Muscle layer of colon (tissue), 2 donors: ENCODE measurements at regions not wholly inside any gene's neighbourhood (a gene's known extent, or its start where the extent isn't known, plus 50 kb on each side); places are given as distances from the start of the nearest gene placed in this dataset.
"Not testable (repeated sequence)": the region's sequence is repeated elsewhere in the genome, so short reads cannot be mapped to it uniquely, and the experiment has no call there.

ENCODE experiments used
- H3K27ac ChIP-seq: one replicate; pipeline ENCODE4 v1.7.0; 2013; ENCODE audit warnings: low read depth, mild to moderate bottlenecking, low read length, moderate library complexity
- H3K27me3 ChIP-seq, 2 donors: one replicate each; pipeline ENCODE4 v1.7.0; 2013; ENCODE audit warnings: low read length in 2 of 2, mild to moderate bottlenecking in 2 of 2; ENCODE audit not compliant: insufficient read depth in 2 of 2, control insufficient read depth in 1 of 2
- H3K36me3 ChIP-seq: one replicate; pipeline ENCODE4 v1.7.0; 2013; ENCODE audit warnings: mild to moderate bottlenecking, low read length; ENCODE audit not compliant: insufficient read depth
- H3K4me1 ChIP-seq: one replicate; pipeline ENCODE4 v1.7.0; 2013; ENCODE audit warnings: mild to moderate bottlenecking, low read length; ENCODE audit not compliant: insufficient read depth
- H3K4me3 ChIP-seq, 2 donors: one replicate each; pipeline ENCODE4 v1.7.0; 2013; ENCODE audit warnings: low read length in 2 of 2, low read depth in 1 of 2, mild to moderate bottlenecking in 1 of 2, moderate library complexity in 1 of 2
- H3K9ac ChIP-seq: one replicate; pipeline ENCODE4 v1.7.0; 2013; ENCODE audit warnings: low read length
- H3K9me3 ChIP-seq: one replicate; pipeline ENCODE4 v1.7.0; 2013; ENCODE audit warnings: mild to moderate bottlenecking, low read length
- donor health status: abdominal sarcoma.
- donor health status: Adenocarcinoma of cecum.

DNA sequence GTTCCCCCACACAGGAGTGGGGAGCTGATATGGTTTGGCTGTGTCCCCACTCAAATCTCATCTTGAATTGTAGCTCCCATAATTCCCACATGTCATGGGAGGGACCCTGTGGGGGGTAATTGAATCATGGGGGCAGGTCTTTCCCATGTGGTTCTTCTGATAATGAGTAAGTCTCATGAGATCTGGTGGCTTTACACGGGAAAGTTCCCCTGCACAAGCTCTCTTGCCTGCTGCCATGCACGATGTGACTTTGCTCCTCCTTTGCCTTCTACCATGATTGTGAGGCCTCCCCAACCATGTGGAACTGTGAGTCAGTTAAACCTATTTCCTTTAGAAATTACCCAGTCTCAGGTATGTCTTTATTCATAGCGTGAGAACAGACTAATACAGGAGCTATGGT lies 347.0 kb upstream of the CDH5 start:
- H3K9ac ChIP-seq, H3K27me3 ChIP-seq, H3K27ac ChIP-seq, H3K4me3 ChIP-seq, H3K9me3 ChIP-seq, H3K36me3 ChIP-seq, H3K4me1 ChIP-seq: not testable (repeated sequence)

GRCh38 chr16:66014221-66014620 lies 352.3 kb upstream of the CDH5 start:
- Histone ChIP-seq H3K9me3 (no peaks in the 10 kb centered on the region), H3K4me3 (no peak overlapping the region), H3K4me1 (no peaks in the 10 kb centered on the region), H3K27me3 (no peaks in the 10 kb centered on the region), H3K36me3 (no peaks in the 10 kb centered on the region), H3K27ac (no peak overlapping the region), H3K9ac (no peak overlapping the region)

GRCh38 chr16:66013486-66013885 lies 353.0 kb upstream of the CDH5 start:
- Histone ChIP-seq H3K4me1 (no peaks in the 10 kb centered on the region), H3K9ac (no peak overlapping the region), H3K9me3 (no peaks in the 10 kb centered on the region), H3K27me3 (no peaks in the 10 kb centered on the region), H3K4me3 (no peak overlapping the region), H3K27ac (no peak overlapping the region), H3K36me3 (no peaks in the 10 kb centered on the region)

- Histone ChIP-seq H3K9me3 (no peaks in the 10 kb centered on the region), H3K4me3 (no peak overlapping the region), H3K9ac (no peak overlapping the region), H3K36me3 (no peaks in the 10 kb centered on the region), H3K4me1 (no peaks in the 10 kb centered on the region), H3K27ac (no peak overlapping the region), H3K27me3 (no peaks in the 10 kb centered on the region)
These were observed 358.4 kb upstream of the CDH5 start for GRCh38 chr16:66008136-66008535.

DNA sequence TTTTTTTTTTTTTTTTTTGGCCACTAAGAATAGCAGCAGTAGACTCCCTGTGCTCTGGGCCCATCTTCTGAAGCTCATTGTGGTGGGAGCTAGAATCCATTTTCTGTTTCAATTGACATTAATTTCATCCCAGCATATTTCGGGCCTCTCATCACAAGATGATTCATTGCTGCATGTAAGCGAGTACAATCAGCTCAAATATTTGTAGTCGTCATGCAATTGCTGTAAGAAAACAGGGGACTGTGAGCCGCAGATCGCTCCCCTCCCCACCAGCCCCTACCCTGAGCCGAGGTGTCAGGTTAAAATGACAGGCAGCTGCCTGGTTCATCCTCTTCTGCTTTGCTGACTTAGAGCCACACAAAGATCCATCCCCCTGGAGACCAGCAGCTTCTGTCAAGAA lies 358.8 kb upstream of the CDH5 start:
- Histone ChIP-seq H3K27ac (no peak overlapping the region), H3K27me3 (no peaks in the 10 kb centered on the region), H3K9ac (no peak overlapping the region), H3K4me1 (no peaks in the 10 kb centered on the region), H3K36me3 (no peaks in the 10 kb centered on the region), H3K4me3 (no peak overlapping the region), H3K9me3 (no peaks in the 10 kb centered on the region)

GRCh38 chr16:66006485-66006884 lies 360.0 kb upstream of the CDH5 start:
- no peak overlapping the region for H3K9ac ChIP-seq
- no peaks in the 10 kb centered on the region for H3K36me3 ChIP-seq
- no peaks in the 10 kb centered on the region for H3K4me1 ChIP-seq
- H3K4me3 ChIP-seq = no peak overlapping the region
- H3K27ac ChIP-seq = no peak overlapping the region
- no peaks in the 10 kb centered on the region for H3K27me3 ChIP-seq
- no peaks in the 10 kb centered on the region for H3K9me3 ChIP-seq

- H3K27me3 ChIP-seq = no peaks in the 10 kb centered on the region
- H3K9ac ChIP-seq = no peak overlapping the region
- no peaks in the 10 kb centered on the region for H3K4me1 ChIP-seq
- no peaks in the 10 kb centered on the region for H3K9me3 ChIP-seq
- H3K4me3 ChIP-seq = no peak overlapping the region
- H3K27ac ChIP-seq = no peak overlapping the region
- H3K36me3 ChIP-seq = no peaks in the 10 kb centered on the region
These were observed 361.8 kb upstream of the CDH5 start for GRCh38 chr16:66004699-66005098.

DNA sequence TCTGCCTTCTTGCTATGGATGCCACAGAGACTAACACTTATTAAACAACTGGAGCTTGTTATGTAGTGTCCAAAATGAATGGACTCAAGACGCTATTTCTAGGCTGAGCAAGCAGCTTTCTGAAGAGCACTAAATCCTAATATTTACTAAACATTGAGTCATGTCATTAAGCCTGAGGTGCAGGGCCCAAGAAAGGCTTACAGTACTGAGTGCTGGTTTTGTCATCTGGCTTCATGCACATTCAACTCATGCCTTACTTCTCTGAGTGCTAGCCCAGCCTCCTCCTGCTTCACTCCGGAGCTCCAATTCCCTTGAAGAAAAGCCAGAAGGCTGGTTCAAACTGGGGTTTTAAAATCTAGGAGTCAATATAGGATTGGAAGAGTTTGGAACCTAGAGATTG lies 363.3 kb upstream of the CDH5 start:
- Histone ChIP-seq H3K27me3 (no peaks in the 10 kb centered on the region), H3K36me3 (no peaks in the 10 kb centered on the region), H3K9ac (no peak overlapping the region), H3K4me3 (no peak overlapping the region), H3K4me1 (no peaks in the 10 kb centered on the region), H3K27ac (no peak overlapping the region), H3K9me3 (no peaks in the 10 kb centered on the region)

DNA sequence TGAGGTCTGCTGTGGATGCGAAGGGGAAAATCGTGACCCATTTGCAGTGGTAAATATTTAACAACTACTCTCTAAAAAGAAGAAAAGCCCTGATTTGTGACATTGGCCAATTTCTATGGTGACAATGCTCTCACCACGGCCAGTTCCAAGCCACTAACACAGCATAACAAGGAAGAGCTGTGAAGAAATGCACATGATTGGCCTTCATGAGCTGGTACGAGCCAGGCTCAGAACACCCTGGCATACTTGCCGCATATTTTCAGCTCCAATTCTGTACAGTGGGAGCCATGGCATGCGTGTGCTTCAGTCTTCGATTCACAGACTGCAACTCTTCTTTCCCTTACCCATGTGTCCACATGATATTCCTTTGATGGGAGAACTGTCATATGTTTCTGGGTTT lies 363.9 kb upstream of the CDH5 start:
- Histone ChIP-seq H3K36me3 (no peaks in the 10 kb centered on the region), H3K4me3 (no peak overlapping the region), H3K9ac (no peak overlapping the region), H3K4me1 (no peaks in the 10 kb centered on the region), H3K27ac (no peak overlapping the region), H3K9me3 (no peaks in the 10 kb centered on the region), H3K27me3 (no peaks in the 10 kb centered on the region)

- H3K4me3 ChIP-seq = no peak overlapping the region
- no peaks in the 10 kb centered on the region for H3K4me1 ChIP-seq
- H3K27ac ChIP-seq = no peak overlapping the region
These were observed 365.1 kb upstream of the CDH5 start for GRCh38 chr16:66001432-66001831.

GRCh38 chr16:65998443-65998842 lies 368.0 kb upstream of the CDH5 start:
- Histone ChIP-seq H3K36me3 (no peaks in the 10 kb centered on the region), H3K4me3 (no peak overlapping the region), H3K27ac (no peak overlapping the region), H3K27me3 (no peaks in the 10 kb centered on the region), H3K9ac (no peak overlapping the region), H3K4me1 (no peaks in the 10 kb centered on the region), H3K9me3 (no peaks in the 10 kb centered on the region)

More at GRCh38 chr16:66001432-66001831, 365.1 kb upstream of the CDH5 start:
- no peaks in the 10 kb centered on the region for H3K36me3 ChIP-seq
- H3K9me3 ChIP-seq = no peaks in the 10 kb centered on the region
- H3K9ac ChIP-seq = no peak overlapping the region
- H3K27me3 ChIP-seq = no peaks in the 10 kb centered on the region

DNA sequence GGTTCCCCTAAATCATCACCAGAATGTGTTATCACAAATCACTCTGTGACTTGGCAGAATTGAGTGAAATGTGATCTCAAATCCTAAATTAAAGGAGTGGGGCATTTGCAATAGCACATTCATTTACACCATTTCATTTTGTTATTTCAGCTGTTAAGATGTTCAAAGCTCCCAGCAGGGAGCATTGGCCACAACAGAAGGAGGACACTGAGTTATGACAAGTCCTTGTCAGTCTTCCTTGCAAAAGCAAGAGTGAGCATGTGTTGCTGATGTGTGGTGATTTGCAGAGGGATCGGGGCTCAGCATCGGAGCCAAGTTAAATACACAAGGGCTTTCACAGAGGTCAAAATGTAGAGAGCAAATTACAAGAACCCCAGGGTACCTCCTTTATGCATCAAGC lies 372.2 kb upstream of the CDH5 start:
- Histone ChIP-seq H3K9me3 (no peaks in the 10 kb centered on the region), H3K36me3 (no peaks in the 10 kb centered on the region), H3K27me3 (no peaks in the 10 kb centered on the region), H3K27ac (no peak overlapping the region), H3K4me3 (no peak overlapping the region), H3K4me1 (no peaks in the 10 kb centered on the region), H3K9ac (no peak overlapping the region)
